Neural cell (in vitro differentiated cells): ENCODE measurements at regions not wholly inside any gene's neighbourhood (a gene's known extent, or its start where the extent isn't known, plus 50 kb on each side); places are given as distances from the start of the nearest gene placed in this dataset.

ENCODE experiments used
- EP300 ChIP-seq: fragments of 450-650 bp; conservative IDR thresholded peaks from 2 replicates; pipeline ENCODE4 v1.6.1; 2014; ENCODE audit warnings: antibody characterized with exemption, mild to moderate bottlenecking, moderate library complexity; ENCODE audit not compliant: poor library complexity, severe bottlenecking
- EZH2 ChIP-seq: fragments of 200-600, 300-800 bp; shearing (Covaris generic), sonication (generic); IDR thresholded peaks from 2 replicates; pipeline ENCODE4 v1.6.1; 2014; ENCODE audit warnings: antibody characterized with exemption, low read length, borderline replicate concordance, mild to moderate bottlenecking; ENCODE audit not compliant: insufficient read depth, poor library complexity, severe bottlenecking
- MXI1 ChIP-seq: fragments of 450-650 bp; conservative IDR thresholded peaks from 2 replicates; pipeline ENCODE4 v1.6.1; 2014; ENCODE audit warnings: antibody characterized with exemption, mild to moderate bottlenecking; ENCODE audit not compliant: poor library complexity, severe bottlenecking
- POLR2AphosphoS5 ChIP-seq: IDR thresholded peaks from 2 replicates; pipeline ENCODE4 v1.6.1; 2012
- RAD21 ChIP-seq: fragments of 450-650 bp; conservative IDR thresholded peaks from 2 replicates; pipeline ENCODE4 v1.6.1; 2014; ENCODE audit warnings: antibody characterized with exemption, mild to moderate bottlenecking, moderate library complexity
- SMC3 ChIP-seq: fragments of 450-650 bp; conservative IDR thresholded peaks from 2 replicates; pipeline ENCODE4 v1.6.1; 2014; ENCODE audit warnings: antibody characterized with exemption, mild to moderate bottlenecking, moderate library complexity; ENCODE audit not compliant: poor library complexity
- TAF1 ChIP-seq: IDR thresholded peaks from 2 replicates; pipeline ENCODE4 v1.6.1; 2012; ENCODE audit warnings: low read depth
- TF ChIP-seq, protein P1 (sequence below): fragments of 450-650 bp; IDR thresholded peaks from 2 replicates; pipeline ENCODE4 v1.5.1; 2014; ENCODE audit warnings: antibody characterized with exemption, mild to moderate bottlenecking, moderate library complexity; ENCODE audit not compliant: poor library complexity, severe bottlenecking
- TF ChIP-seq, protein P2 (sequence below): IDR thresholded peaks from 2 replicates; pipeline ENCODE4 v1.6.1; 2012; ENCODE audit warnings: borderline replicate concordance

DNA sequence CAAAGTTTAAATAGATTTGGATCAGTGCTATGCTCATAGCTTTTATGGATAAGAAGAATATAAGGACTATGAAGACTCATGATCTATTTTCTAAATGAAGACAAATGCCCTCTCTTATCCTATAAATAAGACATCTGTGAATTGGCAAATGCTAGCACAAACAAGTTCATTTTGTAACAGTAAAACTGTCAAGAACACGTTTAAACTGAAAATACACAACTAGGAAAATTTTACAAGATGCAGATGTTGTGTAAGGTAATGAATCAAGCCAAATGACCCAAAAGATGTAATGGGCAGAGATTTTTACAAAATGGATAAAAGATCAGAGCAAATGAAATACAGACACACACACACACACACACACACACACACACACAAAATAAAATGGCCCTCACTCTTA, 180.5 kb downstream of the MOXD1 start:
- TF ChIP-seq, protein P1, sequence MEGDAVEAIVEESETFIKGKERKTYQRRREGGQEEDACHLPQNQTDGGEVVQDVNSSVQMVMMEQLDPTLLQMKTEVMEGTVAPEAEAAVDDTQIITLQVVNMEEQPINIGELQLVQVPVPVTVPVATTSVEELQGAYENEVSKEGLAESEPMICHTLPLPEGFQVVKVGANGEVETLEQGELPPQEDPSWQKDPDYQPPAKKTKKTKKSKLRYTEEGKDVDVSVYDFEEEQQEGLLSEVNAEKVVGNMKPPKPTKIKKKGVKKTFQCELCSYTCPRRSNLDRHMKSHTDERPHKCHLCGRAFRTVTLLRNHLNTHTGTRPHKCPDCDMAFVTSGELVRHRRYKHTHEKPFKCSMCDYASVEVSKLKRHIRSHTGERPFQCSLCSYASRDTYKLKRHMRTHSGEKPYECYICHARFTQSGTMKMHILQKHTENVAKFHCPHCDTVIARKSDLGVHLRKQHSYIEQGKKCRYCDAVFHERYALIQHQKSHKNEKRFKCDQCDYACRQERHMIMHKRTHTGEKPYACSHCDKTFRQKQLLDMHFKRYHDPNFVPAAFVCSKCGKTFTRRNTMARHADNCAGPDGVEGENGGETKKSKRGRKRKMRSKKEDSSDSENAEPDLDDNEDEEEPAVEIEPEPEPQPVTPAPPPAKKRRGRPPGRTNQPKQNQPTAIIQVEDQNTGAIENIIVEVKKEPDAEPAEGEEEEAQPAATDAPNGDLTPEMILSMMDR = no peak
- no peak for TF ChIP-seq SMC3
- TF ChIP-seq EZH2 = no peak
- TF ChIP-seq, protein P2, sequence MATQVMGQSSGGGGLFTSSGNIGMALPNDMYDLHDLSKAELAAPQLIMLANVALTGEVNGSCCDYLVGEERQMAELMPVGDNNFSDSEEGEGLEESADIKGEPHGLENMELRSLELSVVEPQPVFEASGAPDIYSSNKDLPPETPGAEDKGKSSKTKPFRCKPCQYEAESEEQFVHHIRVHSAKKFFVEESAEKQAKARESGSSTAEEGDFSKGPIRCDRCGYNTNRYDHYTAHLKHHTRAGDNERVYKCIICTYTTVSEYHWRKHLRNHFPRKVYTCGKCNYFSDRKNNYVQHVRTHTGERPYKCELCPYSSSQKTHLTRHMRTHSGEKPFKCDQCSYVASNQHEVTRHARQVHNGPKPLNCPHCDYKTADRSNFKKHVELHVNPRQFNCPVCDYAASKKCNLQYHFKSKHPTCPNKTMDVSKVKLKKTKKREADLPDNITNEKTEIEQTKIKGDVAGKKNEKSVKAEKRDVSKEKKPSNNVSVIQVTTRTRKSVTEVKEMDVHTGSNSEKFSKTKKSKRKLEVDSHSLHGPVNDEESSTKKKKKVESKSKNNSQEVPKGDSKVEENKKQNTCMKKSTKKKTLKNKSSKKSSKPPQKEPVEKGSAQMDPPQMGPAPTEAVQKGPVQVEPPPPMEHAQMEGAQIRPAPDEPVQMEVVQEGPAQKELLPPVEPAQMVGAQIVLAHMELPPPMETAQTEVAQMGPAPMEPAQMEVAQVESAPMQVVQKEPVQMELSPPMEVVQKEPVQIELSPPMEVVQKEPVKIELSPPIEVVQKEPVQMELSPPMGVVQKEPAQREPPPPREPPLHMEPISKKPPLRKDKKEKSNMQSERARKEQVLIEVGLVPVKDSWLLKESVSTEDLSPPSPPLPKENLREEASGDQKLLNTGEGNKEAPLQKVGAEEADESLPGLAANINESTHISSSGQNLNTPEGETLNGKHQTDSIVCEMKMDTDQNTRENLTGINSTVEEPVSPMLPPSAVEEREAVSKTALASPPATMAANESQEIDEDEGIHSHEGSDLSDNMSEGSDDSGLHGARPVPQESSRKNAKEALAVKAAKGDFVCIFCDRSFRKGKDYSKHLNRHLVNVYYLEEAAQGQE = no peak
- no peak for TF ChIP-seq TAF1
- no peak for TF ChIP-seq POLR2AphosphoS5
- no peak for TF ChIP-seq EP300
- no peak for TF ChIP-seq MXI1
- no peak for TF ChIP-seq RAD21
